DOHH2 (cell line): ENCODE measurements at regions not wholly inside any gene's neighbourhood (a gene's known extent, or its start where the extent isn't known, plus 50 kb on each side); places are given as distances from the start of the nearest gene placed in this dataset.

ENCODE experiments used
- H3F3A ChIP-seq: fragments of 200-600 bp; sonication (generic), shearing (Covaris generic); 2 replicates; pipeline ENCODE4 v1.6.0; 2016; ENCODE audit warnings: antibody characterized with exemption, mild to moderate bottlenecking; ENCODE audit not compliant: control insufficient read depth, insufficient read depth
- H3K27ac ChIP-seq: fragments of 200-600 bp; sonication (generic); 2 replicates; pipeline ENCODE4 v1.5.1; 2014; ENCODE audit warnings: low read depth, mild to moderate bottlenecking, low read length, moderate library complexity
- H3K27me3 ChIP-seq: fragments of 200-600 bp; sonication (generic); 2 replicates; pipeline ENCODE4 v1.6.1; 2014; ENCODE audit warnings: mild to moderate bottlenecking, low read length, mixed read lengths; ENCODE audit not compliant: control insufficient read depth
- H3K36me3 ChIP-seq: fragments of 200-600 bp; sonication (generic); 2 replicates; pipeline ENCODE4 v1.6.1; 2014; ENCODE audit warnings: mild to moderate bottlenecking, low read length, moderate library complexity, mixed read lengths; ENCODE audit not compliant: control insufficient read depth
- H3K4me1 ChIP-seq: fragments of 200-600 bp; sonication (generic); 2 replicates; pipeline ENCODE4 v1.6.1; 2014; ENCODE audit warnings: mild to moderate bottlenecking, low read length, mixed read lengths; ENCODE audit not compliant: control insufficient read depth
- H3K4me2 ChIP-seq: fragments of 200-600 bp; sonication (generic); 2 replicates; pipeline ENCODE4 v1.6.0; 2014; ENCODE audit warnings: mild to moderate bottlenecking, low read length, moderate library complexity
- H3K4me3 ChIP-seq: fragments of 200-600 bp; sonication (generic); 2 replicates; pipeline ENCODE4 v1.5.1; 2014; ENCODE audit warnings: mild to moderate bottlenecking, low read length, mixed read lengths
- H3K79me2 ChIP-seq: fragments of 200-600 bp; sonication (generic); 2 replicates; pipeline ENCODE4 v1.6.1; 2014; ENCODE audit warnings: mild to moderate bottlenecking, low read length, mixed read lengths; ENCODE audit not compliant: control insufficient read depth
- H3K9me2 ChIP-seq: fragments of 200-600 bp; sonication (generic); replicated peaks from 2 replicates; pipeline ENCODE4 v1.6.1; 2014; ENCODE audit warnings: mild to moderate bottlenecking, low read length, mixed read lengths; ENCODE audit not compliant: control insufficient read depth
- H3K9me3 ChIP-seq: fragments of 200-600 bp; sonication (generic); 2 replicates; pipeline ENCODE4 v1.6.1; 2014; ENCODE audit warnings: antibody characterized with exemption, low read length, mixed read lengths; ENCODE audit not compliant: control insufficient read depth, insufficient read depth
- H4K20me1 ChIP-seq: fragments of 200-600 bp; sonication (generic); 2 replicates; pipeline ENCODE4 v1.6.0; 2014; ENCODE audit warnings: low read depth, mild to moderate bottlenecking, antibody characterized with exemption, low read length, moderate library complexity; ENCODE audit not compliant: control insufficient read depth, insufficient read depth
- CTCF ChIP-seq: fragments of 200-600 bp; sonication (generic); IDR thresholded peaks from one replicate; pipeline ENCODE4 v1.5.1; 2014; ENCODE audit warnings: antibody characterized with exemption, mild to moderate bottlenecking, low read depth, low read length; ENCODE audit not compliant: poor library complexity, severe bottlenecking
- EZH2phosphoT487 ChIP-seq: fragments of 200-600 bp; sonication (generic); IDR thresholded peaks from 2 replicates; pipeline ENCODE4 v1.6.1; 2017; ENCODE audit warnings: borderline replicate concordance, mild to moderate bottlenecking, antibody characterized with exemption, low read length, moderate library complexity, mixed read lengths

DNA sequence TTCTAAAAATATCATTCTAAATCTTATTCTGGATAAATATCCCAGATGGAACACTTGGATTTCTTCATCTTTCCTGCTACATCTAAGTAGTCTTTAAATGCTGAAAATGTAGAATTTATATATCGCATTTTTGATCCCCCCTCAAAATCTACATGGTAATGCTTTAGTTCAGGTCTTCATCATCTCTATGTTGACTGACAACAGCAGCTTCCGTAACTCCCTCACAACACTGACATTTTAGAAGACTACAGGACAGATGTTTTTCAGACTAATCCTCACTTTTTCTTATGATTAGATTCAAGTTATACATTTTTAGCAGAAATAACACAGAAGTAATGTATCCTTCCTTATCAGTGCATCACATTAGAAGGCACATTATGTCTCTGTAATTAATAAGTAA is 336.5 kb downstream of the LMO4 start:
- H3K9me3 ChIP-seq: no peaks in the 10 kb centered on the region
- no peak overlapping the region for H3K27ac ChIP-seq
- no peaks in the 10 kb centered on the region for H4K20me1 ChIP-seq
- H3F3A ChIP-seq: no peaks in the 10 kb centered on the region
- no peaks in the 10 kb centered on the region for H3K36me3 ChIP-seq
- no peaks in the 10 kb centered on the region for H3K4me1 ChIP-seq
- no peaks in the 10 kb centered on the region for H3K9me2 ChIP-seq
- H3K4me3 ChIP-seq: no peak overlapping the region
- H3K4me2 ChIP-seq: no peak overlapping the region
- H3K27me3 ChIP-seq: no peaks in the 10 kb centered on the region
- TF ChIP-seq CTCF (no peak), EZH2phosphoT487 (no peak)
- no peaks in the 10 kb centered on the region for H3K79me2 ChIP-seq

GRCh38 chr1:87666681-87667080 is 338.0 kb downstream of the LMO4 start:
- Histone ChIP-seq H3K79me2 (no peaks in the 10 kb centered on the region), H3F3A (no peaks in the 10 kb centered on the region), H3K9me3 (no peaks in the 10 kb centered on the region), H3K27me3 (no peaks in the 10 kb centered on the region), H3K27ac (no peak overlapping the region), H3K4me3 (no peak overlapping the region), H3K36me3 (no peaks in the 10 kb centered on the region), H3K4me2 (no peak overlapping the region), H3K9me2 (no peaks in the 10 kb centered on the region), H4K20me1 (no peaks in the 10 kb centered on the region), H3K4me1 (no peaks in the 10 kb centered on the region)
- TF ChIP-seq CTCF (no peak), EZH2phosphoT487 (no peak)

- Histone ChIP-seq H3K4me3 (no peak overlapping the region), H3K27ac (no peak overlapping the region), H3K27me3 (no peaks in the 10 kb centered on the region), H3K36me3 (no peaks in the 10 kb centered on the region), H3K9me2 (no peaks in the 10 kb centered on the region), H3K9me3 (no peaks in the 10 kb centered on the region), H3F3A (no peaks in the 10 kb centered on the region), H3K4me2 (no peak overlapping the region), H4K20me1 (no peaks in the 10 kb centered on the region), H3K79me2 (no peaks in the 10 kb centered on the region), H3K4me1 (no peaks in the 10 kb centered on the region)
- TF ChIP-seq CTCF: no peak
- no peak for TF ChIP-seq EZH2phosphoT487
Measured at GRCh38 chr1:87669674-87670073, 341.0 kb downstream of the LMO4 start.

GRCh38 chr1:87673309-87673708 is 344.6 kb downstream of the LMO4 start:
- peaks cover 4% of the 10 kb centered on the region for H3K4me1 ChIP-seq
- no peak overlapping the region for H3K4me2 ChIP-seq
- no peak overlapping the region for H3K4me3 ChIP-seq
- no peaks in the 10 kb centered on the region for H3K27me3 ChIP-seq
- H3F3A ChIP-seq: no peaks in the 10 kb centered on the region
- H3K36me3 ChIP-seq: no peaks in the 10 kb centered on the region
- no peaks in the 10 kb centered on the region for H3K9me3 ChIP-seq
- TF ChIP-seq CTCF (no peak), EZH2phosphoT487 (no peak)
- no peaks in the 10 kb centered on the region for H4K20me1 ChIP-seq
- H3K79me2 ChIP-seq: no peaks in the 10 kb centered on the region
- H3K27ac ChIP-seq: no peak overlapping the region
- H3K9me2 ChIP-seq: no peaks in the 10 kb centered on the region
